AG09309 (cell line): ENCODE measurements at regions not wholly inside any gene's neighbourhood (a gene's known extent, or its start where the extent isn't known, plus 50 kb on each side); places are given as distances from the start of the nearest gene placed in this dataset.
A peak's percentile ranks its signal among the peaks of the same experiment; 100 is the strongest.

Experiments used
- DNase-seq: peaks from one replicate; pipeline ENCODE4 v3.0.0-alpha.2; 2010; ENCODE audit warnings: low read depth
- H3K4me3 ChIP-seq: 2 replicates; pipeline ENCODE4 v1.5.1; 2011; ENCODE audit warnings: mild to moderate bottlenecking, low read depth, low read length, moderate library complexity; ENCODE audit not compliant: control insufficient read depth
- CTCF ChIP-seq: IDR thresholded peaks from 2 replicates; pipeline ENCODE4 v1.5.1; 2011; ENCODE audit warnings: mild to moderate bottlenecking, low read depth, low read length, inconsistent platforms; ENCODE audit not compliant: insufficient read depth, control insufficient read depth; ENCODE audit errors: missing control alignments

GRCh38 chr1:218683242-218683641 is 338.1 kb downstream of the TGFB2 start:
- DNase-seq: no peak
- no peak for TF ChIP-seq CTCF
- H3K4me3 ChIP-seq: no peak overlapping the region

- DNase-seq: peak; percentile 88
- H3K4me3 ChIP-seq: no peak overlapping the region
- TF ChIP-seq CTCF: no peak
These were observed 341.1 kb downstream of the TGFB2 start for GRCh38 chr1:218686258-218686657.

- DNase-seq: no peak
- TF ChIP-seq CTCF: no peak
- no peak overlapping the region for H3K4me3 ChIP-seq
These were observed 341.6 kb downstream of the TGFB2 start for GRCh38 chr1:218686761-218687160.

- no peak for DNase-seq
- H3K4me3 ChIP-seq: no peak overlapping the region
- TF ChIP-seq CTCF: no peak
These were observed 347.7 kb downstream of the TGFB2 start for GRCh38 chr1:218692808-218693207.

- no peak overlapping the region for H3K4me3 ChIP-seq
- DNase-seq: no peak
- no peak for TF ChIP-seq CTCF
These were observed 348.5 kb downstream of the TGFB2 start for GRCh38 chr1:218693599-218693998.

- no peak for TF ChIP-seq CTCF
- DNase-seq: no peak
- no peak overlapping the region for H3K4me3 ChIP-seq
These were observed 348.9 kb downstream of the TGFB2 start for GRCh38 chr1:218694085-218694484.

GRCh38 chr1:218694636-218695035 is 349.5 kb downstream of the TGFB2 start:
- DNase-seq: no peak
- TF ChIP-seq CTCF: no peak
- H3K4me3 ChIP-seq: no peak overlapping the region
